ENCODE measurements at regions not wholly inside any gene's neighbourhood (a gene's known extent, or its start where the extent isn't known, plus 50 kb on each side); places are given as distances from the start of the nearest gene placed in this dataset.

DNA sequence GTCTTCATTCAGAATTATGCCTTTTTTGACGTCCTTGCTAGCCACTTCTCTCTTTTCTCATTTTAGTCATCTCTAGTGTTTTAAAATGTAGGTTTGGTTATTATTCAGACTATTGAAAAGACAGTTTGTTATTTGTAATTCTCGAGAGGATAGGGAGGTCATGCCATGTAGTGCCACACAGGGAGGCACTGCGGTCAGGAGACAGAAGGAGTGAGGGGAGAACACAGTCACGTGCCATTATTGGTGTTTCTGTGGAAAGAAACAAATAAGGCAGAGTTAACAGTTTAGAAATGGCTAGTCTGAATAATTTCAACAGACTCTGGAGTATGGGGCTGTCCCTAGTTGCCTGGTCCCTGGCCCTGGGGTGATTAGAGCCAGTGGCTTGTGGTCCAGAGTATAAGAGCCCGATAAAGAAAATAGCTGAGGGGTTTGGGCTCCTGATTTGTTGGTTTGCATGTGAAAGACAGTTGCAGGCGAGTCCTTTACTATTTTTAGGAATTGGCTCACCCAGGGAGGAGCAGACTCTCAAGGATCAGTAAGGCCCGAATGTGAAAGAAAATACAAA, 278.1 kb upstream of the SEL1L start:
- H3K4me3 ChIP-seq (ENCODE audit: low read depth, low read length) = no peak overlapping the region
- no peak for TF ChIP-seq GLI4 (tag by site-specific recombination; IDR thresholded peaks at IDR 0.05)
- TF ChIP-seq SP7 (tag by site-specific recombination; IDR thresholded peaks at IDR 0.05) = no peak
- TF ChIP-seq, protein P1, sequence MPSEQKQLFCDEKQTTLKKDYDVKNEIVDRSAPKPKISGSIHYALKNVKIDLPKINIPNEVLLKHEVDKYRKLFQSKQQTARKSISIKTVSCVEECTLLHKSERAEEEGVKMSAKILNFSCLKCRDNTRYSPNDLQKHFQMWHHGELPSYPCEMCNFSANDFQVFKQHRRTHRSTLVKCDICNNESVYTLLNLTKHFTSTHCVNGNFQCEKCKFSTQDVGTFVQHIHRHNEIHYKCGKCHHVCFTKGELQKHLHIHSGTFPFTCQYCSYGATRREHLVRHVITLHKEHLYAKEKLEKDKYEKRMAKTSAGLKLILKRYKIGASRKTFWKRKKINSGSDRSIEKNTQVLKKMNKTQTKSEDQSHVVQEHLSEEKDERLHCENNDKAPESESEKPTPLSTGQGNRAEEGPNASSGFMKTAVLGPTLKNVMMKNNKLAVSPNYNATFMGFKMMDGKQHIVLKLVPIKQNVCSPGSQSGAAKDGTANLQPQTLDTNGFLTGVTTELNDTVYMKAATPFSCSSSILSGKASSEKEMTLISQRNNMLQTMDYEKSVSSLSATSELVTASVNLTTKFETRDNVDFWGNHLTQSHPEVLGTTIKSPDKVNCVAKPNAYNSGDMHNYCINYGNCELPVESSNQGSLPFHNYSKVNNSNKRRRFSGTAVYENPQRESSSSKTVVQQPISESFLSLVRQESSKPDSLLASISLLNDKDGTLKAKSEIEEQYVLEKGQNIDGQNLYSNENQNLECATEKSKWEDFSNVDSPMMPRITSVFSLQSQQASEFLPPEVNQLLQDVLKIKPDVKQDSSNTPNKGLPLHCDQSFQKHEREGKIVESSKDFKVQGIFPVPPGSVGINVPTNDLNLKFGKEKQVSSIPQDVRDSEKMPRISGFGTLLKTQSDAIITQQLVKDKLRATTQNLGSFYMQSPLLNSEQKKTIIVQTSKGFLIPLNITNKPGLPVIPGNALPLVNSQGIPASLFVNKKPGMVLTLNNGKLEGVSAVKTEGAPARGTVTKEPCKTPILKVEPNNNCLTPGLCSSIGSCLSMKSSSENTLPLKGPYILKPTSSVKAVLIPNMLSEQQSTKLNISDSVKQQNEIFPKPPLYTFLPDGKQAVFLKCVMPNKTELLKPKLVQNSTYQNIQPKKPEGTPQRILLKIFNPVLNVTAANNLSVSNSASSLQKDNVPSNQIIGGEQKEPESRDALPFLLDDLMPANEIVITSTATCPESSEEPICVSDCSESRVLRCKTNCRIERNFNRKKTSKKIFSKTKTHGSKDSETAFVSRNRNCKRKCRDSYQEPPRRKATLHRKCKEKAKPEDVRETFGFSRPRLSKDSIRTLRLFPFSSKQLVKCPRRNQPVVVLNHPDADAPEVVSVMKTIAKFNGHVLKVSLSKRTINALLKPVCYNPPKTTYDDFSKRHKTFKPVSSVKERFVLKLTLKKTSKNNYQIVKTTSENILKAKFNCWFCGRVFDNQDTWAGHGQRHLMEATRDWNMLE (tag by site-specific recombination; conservative IDR thresholded peaks at IDR 0.05; ENCODE audit: low read depth) = no peak
- TF ChIP-seq, protein P2, sequence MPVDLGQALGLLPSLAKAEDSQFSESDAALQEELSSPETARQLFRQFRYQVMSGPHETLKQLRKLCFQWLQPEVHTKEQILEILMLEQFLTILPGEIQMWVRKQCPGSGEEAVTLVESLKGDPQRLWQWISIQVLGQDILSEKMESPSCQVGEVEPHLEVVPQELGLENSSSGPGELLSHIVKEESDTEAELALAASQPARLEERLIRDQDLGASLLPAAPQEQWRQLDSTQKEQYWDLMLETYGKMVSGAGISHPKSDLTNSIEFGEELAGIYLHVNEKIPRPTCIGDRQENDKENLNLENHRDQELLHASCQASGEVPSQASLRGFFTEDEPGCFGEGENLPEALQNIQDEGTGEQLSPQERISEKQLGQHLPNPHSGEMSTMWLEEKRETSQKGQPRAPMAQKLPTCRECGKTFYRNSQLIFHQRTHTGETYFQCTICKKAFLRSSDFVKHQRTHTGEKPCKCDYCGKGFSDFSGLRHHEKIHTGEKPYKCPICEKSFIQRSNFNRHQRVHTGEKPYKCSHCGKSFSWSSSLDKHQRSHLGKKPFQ (tag by site-specific recombination; IDR thresholded peaks at IDR 0.05) = no peak
- no peak overlapping the region for H3K27ac ChIP-seq (ENCODE audit: extremely low read depth, low read depth, low read length)
- no peaks in the 10 kb centered on the region for H3K36me3 ChIP-seq (ENCODE audit: control insufficient read depth in 2 of 2, insufficient read depth in 1 of 2, low read length in 2 of 2)
- CTCF ChIA-PET = no interaction called here
- H3K9me3 ChIP-seq (ENCODE audit: control insufficient read depth, insufficient read depth, low read depth, low read length) = no peaks in the 10 kb centered on the region
- POLR2A ChIA-PET = no interaction called here
- no peaks in the 10 kb centered on the region for H3K4me1 ChIP-seq (ENCODE audit: control insufficient read depth, insufficient read depth, low read length)

DNA sequence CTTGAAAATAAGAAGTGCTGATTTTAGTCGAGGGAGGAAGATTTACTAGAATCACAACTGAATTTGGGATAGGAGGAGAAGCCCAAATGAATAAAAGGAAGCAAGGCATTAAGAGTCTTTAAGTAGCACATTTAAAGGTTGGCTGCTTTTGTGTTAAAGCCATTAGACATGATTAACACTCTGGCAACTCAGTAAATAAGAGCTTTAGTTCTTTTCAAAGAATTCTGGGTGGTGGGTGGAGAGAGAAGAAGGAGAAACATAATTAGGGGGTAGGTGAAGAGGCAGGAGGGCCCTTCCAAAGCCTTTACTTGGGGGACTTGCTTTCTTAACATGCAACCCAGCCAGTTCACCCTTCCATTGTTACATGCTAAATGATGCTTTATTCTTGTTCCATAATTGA, 284.6 kb upstream of the SEL1L start:
- Histone ChIP-seq H3K4me3 (ENCODE audit: low read depth, low read length) (no peak overlapping the region), H3K4me1 (ENCODE audit: control insufficient read depth, insufficient read depth, low read length) (no peaks in the 10 kb centered on the region), H3K27ac (ENCODE audit: extremely low read depth, low read depth, low read length) (no peak overlapping the region), H3K9me3 (ENCODE audit: control insufficient read depth, insufficient read depth, low read depth, low read length) (no peaks in the 10 kb centered on the region), H3K36me3 (ENCODE audit: control insufficient read depth in 2 of 2, insufficient read depth in 1 of 2, low read length in 2 of 2) (no peaks in the 10 kb centered on the region)
- POLR2A ChIA-PET = no interaction called here
- TF ChIP-seq ZNF664 (tag by site-specific recombination; IDR thresholded peaks at IDR 0.05) (no peak), KLF1 (tag by site-specific recombination; IDR thresholded peaks at IDR 0.05) (no peak), ZNF239 (tag by site-specific recombination; IDR thresholded peaks at IDR 0.05) (no peak), ZNF555 (tag by site-specific recombination; conservative IDR thresholded peaks at IDR 0.05) (no peak), ZNF510 (tag by site-specific recombination; IDR thresholded peaks at IDR 0.05; ENCODE audit: insufficient replicate concordance) (no peak), ZNF202 (tag by site-specific recombination; IDR thresholded peaks at IDR 0.05; ENCODE audit: borderline replicate concordance) (no peak), ZNF248 (tag by site-specific recombination; IDR thresholded peaks at IDR 0.05) (no peak), SETDB1 (IDR thresholded peaks at IDR 0.05; ENCODE audit: insufficient read length, low read length) (no peak), EGR2 (tag by site-specific recombination; IDR thresholded peaks at IDR 0.05; ENCODE audit: low read depth) (no peak), ZNF670 (tag by site-specific recombination; IDR thresholded peaks at IDR 0.05; ENCODE audit: low read depth) (no peak), ZBTB17 (tag by site-specific recombination; IDR thresholded peaks at IDR 0.05) (no peak), ZNF23 (tag by site-specific recombination; IDR thresholded peaks at IDR 0.05; ENCODE audit: borderline replicate concordance) (no peak)
- TF ChIP-seq, protein P3, sequence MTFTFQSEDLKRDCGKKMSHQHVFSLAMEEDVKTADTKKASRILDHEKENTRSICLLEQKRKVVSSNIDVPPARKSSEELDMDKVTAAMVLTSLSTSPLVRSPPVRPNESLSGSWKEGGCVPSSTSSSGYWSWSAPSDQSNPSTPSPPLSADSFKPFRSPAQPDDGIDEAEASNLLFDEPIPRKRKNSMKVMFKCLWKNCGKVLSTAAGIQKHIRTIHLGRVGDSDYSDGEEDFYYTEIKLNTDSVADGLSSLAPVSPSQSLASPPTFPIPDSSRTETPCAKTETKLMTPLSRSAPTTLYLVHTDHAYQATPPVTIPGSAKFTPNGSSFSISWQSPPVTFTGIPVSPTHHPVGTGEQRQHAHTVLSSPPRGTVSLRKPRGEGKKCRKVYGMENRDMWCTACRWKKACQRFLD (tag by site-specific recombination; IDR thresholded peaks at IDR 0.05) = no peak
- TF ChIP-seq, protein P4, sequence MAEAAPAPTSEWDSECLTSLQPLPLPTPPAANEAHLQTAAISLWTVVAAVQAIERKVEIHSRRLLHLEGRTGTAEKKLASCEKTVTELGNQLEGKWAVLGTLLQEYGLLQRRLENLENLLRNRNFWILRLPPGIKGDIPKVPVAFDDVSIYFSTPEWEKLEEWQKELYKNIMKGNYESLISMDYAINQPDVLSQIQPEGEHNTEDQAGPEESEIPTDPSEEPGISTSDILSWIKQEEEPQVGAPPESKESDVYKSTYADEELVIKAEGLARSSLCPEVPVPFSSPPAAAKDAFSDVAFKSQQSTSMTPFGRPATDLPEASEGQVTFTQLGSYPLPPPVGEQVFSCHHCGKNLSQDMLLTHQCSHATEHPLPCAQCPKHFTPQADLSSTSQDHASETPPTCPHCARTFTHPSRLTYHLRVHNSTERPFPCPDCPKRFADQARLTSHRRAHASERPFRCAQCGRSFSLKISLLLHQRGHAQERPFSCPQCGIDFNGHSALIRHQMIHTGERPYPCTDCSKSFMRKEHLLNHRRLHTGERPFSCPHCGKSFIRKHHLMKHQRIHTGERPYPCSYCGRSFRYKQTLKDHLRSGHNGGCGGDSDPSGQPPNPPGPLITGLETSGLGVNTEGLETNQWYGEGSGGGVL (tag by site-specific recombination; IDR thresholded peaks at IDR 0.05) = no peak
- TF ChIP-seq, protein P5, sequence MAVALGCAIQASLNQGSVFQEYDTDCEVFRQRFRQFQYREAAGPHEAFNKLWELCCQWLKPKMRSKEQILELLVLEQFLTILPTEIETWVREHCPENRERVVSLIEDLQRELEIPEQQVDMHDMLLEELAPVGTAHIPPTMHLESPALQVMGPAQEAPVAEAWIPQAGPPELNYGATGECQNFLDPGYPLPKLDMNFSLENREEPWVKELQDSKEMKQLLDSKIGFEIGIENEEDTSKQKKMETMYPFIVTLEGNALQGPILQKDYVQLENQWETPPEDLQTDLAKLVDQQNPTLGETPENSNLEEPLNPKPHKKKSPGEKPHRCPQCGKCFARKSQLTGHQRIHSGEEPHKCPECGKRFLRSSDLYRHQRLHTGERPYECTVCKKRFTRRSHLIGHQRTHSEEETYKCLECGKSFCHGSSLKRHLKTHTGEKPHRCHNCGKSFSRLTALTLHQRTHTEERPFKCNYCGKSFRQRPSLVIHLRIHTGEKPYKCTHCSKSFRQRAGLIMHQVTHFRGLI (tag by site-specific recombination; IDR thresholded peaks at IDR 0.05) = no peak
- CTCF ChIA-PET = interaction anchor here (0.6 kb wide), 1 partner anchor 885 kb away, joined by 4 read pairs; no protein-coding TSS in a partner anchor
